Colonic mucosa (tissue), 4 donors: ENCODE measurements at regions not wholly inside any gene's neighbourhood (a gene's known extent, or its start where the extent isn't known, plus 50 kb on each side); places are given as distances from the start of the nearest gene placed in this dataset.

ENCODE experiments used
- DNase-seq: peaks from one replicate; pipeline ENCODE4 v3.0.0-alpha.2; 2020
- H3K27ac ChIP-seq: fragments of 200-600 bp; one replicate; pipeline ENCODE4 v1.8.0; 2021
- H3K27me3 ChIP-seq: fragments of 200-600 bp; one replicate; pipeline ENCODE4 v1.8.0; 2021
- H3K36me3 ChIP-seq: fragments of 200-600 bp; one replicate; pipeline ENCODE4 v1.8.0; 2021
- H3K4me1 ChIP-seq: fragments of 200-600 bp; one replicate; pipeline ENCODE4 v1.8.0; 2021; ENCODE audit warnings: mild to moderate bottlenecking
- H3K4me3 ChIP-seq: fragments of 200-600 bp; one replicate; pipeline ENCODE4 v1.8.0; 2021
- H3K9ac ChIP-seq, 2 donors: one replicate each; pipeline ENCODE4 v1.7.0; 2013; ENCODE audit warnings: control low read depth in 2 of 2, low read depth in 2 of 2, low read length in 2 of 2
- H3K9me3 ChIP-seq: fragments of 200-600 bp; one replicate; pipeline ENCODE4 v1.8.0; 2021
- intact Hi-C: fragments of 100-400 bp; cut with DNase I; formaldehyde crosslinking; loops from one replicate; pipeline ENCODE4 v1.14.1; 2022
- TF ChIP-seq, protein P1 (sequence below): fragments of 200-600 bp; IDR thresholded peaks from one replicate; pipeline ENCODE4 v1.8.0; 2022; ENCODE audit warnings: antibody characterized with exemption, mild to moderate bottlenecking
- donor health status: healthy.
- donor health status: DM: no; HTN: no; CAD: no.
- donor health status: DM: no; HTN: no; CAD: no.

DNA sequence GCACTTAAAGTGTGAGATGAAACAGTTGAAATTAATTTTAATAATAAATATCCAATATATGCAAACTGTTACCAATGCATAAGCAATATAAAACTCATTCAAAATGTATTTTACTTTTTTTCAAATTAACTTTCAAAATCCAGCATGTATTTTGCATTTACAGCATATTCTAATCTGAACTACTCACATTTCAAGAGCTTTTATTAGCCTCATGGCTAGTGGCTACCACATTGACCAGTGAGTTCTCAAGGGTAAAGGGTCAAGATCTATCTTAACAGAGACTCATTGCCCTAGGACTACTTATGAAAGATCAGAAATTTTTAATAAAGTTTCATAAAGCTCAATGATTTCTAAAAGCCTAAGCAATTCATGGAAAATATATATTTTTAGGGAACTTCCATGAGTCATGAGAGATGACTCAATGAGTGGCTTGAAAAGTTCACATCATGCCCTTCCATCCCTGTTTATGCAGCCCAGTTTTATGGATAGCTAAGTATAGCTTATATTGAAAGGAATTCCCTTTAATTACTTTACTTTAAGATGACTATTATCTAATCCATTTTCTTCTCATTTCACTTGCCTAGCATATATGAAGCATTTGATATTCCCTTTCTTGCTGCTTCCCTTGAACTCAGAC is 608.6 kb downstream of the SLCO4C1 start:
- Histone ChIP-seq H3K9me3 (no peaks in the 10 kb centered on the region), H3K27me3 (no peaks in the 10 kb centered on the region), H3K4me1 (no peaks in the 10 kb centered on the region), H3K36me3 (no peaks in the 10 kb centered on the region), H3K4me3 (no peak overlapping the region), H3K27ac (no peak overlapping the region), H3K9ac (no peak overlapping the region)
- TF ChIP-seq, protein P1, sequence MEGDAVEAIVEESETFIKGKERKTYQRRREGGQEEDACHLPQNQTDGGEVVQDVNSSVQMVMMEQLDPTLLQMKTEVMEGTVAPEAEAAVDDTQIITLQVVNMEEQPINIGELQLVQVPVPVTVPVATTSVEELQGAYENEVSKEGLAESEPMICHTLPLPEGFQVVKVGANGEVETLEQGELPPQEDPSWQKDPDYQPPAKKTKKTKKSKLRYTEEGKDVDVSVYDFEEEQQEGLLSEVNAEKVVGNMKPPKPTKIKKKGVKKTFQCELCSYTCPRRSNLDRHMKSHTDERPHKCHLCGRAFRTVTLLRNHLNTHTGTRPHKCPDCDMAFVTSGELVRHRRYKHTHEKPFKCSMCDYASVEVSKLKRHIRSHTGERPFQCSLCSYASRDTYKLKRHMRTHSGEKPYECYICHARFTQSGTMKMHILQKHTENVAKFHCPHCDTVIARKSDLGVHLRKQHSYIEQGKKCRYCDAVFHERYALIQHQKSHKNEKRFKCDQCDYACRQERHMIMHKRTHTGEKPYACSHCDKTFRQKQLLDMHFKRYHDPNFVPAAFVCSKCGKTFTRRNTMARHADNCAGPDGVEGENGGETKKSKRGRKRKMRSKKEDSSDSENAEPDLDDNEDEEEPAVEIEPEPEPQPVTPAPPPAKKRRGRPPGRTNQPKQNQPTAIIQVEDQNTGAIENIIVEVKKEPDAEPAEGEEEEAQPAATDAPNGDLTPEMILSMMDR = no peak
- DNase-seq = no peak
- intact Hi-C loops = no loop called here

DNA sequence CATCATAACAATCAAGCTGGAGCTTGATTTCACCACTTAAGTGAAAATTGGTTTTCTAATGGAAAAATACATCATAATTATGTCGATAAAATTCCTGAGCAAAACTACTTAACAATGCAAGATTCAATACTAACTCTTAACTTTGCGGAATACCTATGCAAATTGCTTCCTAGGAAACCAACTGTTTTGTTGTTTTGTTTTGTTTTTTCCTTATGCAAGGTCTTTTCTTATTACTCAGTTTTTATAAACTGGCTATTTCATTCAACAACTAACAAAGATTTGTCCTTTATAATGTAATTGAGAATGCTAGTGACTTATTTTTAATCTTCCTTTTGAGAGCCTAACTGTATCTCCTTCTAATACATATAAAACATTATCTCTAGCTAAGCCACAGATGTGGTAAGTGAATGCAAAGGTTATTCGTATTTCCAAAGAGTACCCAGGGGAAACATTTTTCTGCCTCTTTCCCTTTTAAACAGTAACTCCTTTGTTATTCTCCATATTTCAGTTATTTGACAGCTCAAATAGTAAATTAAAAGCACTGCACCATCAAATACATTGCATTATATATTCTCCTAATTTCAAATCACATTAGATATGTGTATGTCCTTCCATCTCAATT is 609.4 kb downstream of the SLCO4C1 start:
- intact Hi-C loops = no loop called here
- Histone ChIP-seq H3K9ac (no peak overlapping the region), H3K36me3 (no peaks in the 10 kb centered on the region), H3K9me3 (no peaks in the 10 kb centered on the region), H3K4me1 (no peaks in the 10 kb centered on the region), H3K27me3 (no peaks in the 10 kb centered on the region), H3K4me3 (no peak overlapping the region), H3K27ac (no peak overlapping the region)
- no peak for DNase-seq
- TF ChIP-seq, protein P1 = no peak

DNA sequence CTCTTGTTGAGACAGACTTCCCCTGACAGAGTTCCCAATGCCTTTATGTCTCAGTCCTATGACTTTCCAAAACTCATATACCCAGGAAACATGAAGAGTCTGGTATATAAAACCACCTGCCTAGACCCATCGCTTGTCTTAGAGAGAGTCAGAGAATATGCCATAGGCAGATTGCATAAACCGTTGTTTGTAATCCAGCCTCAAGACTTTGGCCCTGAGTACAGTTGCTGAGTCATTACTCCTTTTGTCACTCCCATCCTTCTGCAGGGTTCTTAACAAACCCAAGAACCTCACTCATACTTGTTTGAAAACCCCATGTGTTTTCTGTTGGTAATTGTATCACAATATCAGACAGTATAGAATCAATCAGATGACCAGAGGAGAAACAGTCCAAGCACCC is 616.3 kb downstream of the SLCO4C1 start:
- intact Hi-C loops = no loop called here
- TF ChIP-seq, protein P1 = no peak
- H3K4me3 ChIP-seq = no peak overlapping the region
- H3K9me3 ChIP-seq = no peaks in the 10 kb centered on the region
- no peak overlapping the region for H3K9ac ChIP-seq
- H3K27me3 ChIP-seq = no peaks in the 10 kb centered on the region
- no peaks in the 10 kb centered on the region for H3K4me1 ChIP-seq
- H3K27ac ChIP-seq = no peak overlapping the region
- no peaks in the 10 kb centered on the region for H3K36me3 ChIP-seq
- DNase-seq = no peak

DNA sequence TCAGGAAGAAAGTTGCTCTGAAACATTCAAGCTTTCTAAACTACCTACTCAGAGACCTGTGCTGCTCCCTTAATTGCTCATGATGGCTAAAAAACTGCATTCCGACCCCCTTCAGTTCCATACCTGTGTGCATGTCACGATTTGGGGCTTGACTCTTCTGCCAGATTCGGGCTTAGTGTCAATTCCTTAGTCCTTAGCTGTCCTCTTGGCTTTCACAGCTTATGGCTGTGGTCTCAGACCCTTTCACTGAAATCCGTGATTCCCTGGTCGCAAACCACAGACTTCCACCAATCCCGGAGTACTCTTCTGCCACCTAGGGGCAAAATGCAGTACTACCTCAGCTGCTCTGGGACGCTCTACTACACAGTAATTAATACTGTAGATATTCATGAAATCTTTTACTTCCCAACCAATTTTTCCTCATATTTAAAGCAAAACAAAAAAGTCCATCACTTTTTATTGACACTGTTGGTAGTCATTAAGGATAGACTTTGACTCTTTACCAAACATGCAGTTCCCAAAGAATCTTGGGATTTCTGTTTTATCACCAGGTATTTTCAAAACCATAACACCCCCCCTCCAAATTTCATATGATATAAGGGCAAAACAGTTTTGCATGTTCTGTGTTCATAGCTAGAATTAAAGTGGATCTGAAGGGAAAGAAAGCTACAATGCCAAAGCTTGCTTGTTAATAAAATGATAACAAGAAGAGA is 617.4 kb downstream of the SLCO4C1 start:
- Histone ChIP-seq H3K9me3 (no peaks in the 10 kb centered on the region), H3K4me3 (no peak overlapping the region), H3K9ac (no peak overlapping the region), H3K4me1 (no peaks in the 10 kb centered on the region), H3K27me3 (no peaks in the 10 kb centered on the region), H3K36me3 (no peaks in the 10 kb centered on the region), H3K27ac (no peak overlapping the region)
- intact Hi-C loops = no loop called here
- TF ChIP-seq, protein P1 = peak; percentile 83
- DNase-seq = peak; percentile 70

DNA sequence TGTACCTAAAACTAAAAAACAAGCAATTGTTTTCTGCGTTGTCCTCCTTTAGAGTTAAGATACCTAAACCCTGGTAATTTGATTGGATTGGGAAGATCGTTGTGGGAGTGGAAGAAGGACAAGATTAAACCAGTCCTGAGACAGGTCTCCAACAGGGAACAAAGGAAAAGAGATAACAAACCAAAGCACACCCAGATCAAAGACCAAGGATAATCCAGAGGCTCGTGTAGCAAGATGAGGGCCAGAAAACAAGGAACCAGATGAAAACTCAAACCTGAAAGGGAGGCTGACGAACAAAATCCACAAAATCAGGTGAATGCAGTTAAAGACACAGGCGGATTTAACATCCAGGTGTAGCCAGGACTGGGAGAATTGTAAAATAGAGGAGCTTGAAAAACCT is 618.1 kb downstream of the SLCO4C1 start:
- H3K4me3 ChIP-seq = no peak overlapping the region
- H3K4me1 ChIP-seq = no peaks in the 10 kb centered on the region
- DNase-seq = no peak
- H3K36me3 ChIP-seq = no peaks in the 10 kb centered on the region
- intact Hi-C loops = no loop called here
- TF ChIP-seq, protein P1 = no peak
- H3K9me3 ChIP-seq = no peaks in the 10 kb centered on the region
- H3K27ac ChIP-seq = no peak overlapping the region
- no peaks in the 10 kb centered on the region for H3K27me3 ChIP-seq
- no peak overlapping the region for H3K9ac ChIP-seq
